Sigmoid colon (tissue), 4 donors: ENCODE measurements at regions not wholly inside any gene's neighbourhood (a gene's known extent, or its start where the extent isn't known, plus 50 kb on each side); places are given as distances from the start of the nearest gene placed in this dataset.

Source experiments
- EP300 ChIP-seq, 4 donors: sonication (generic); formaldehyde crosslinking; IDR thresholded peaks; one replicate each; pipeline ENCODE4 v1.6.1; 2017; ENCODE audit warnings: antibody characterized with exemption in 4 of 4
- POLR2A ChIP-seq, 2 donors: fragments of 450-650 bp; IDR thresholded peaks; one replicate each; pipeline ENCODE4 v1.6.1; 2016; ENCODE audit warnings: antibody characterized with exemption in 2 of 2, mild to moderate bottlenecking in 2 of 2, moderate library complexity in 2 of 2
- POLR2AphosphoS5 ChIP-seq, 4 donors: sonication (generic); formaldehyde crosslinking; IDR thresholded peaks; one replicate each; pipeline ENCODE4 v1.6.1; 2017; ENCODE audit warnings: antibody characterized with exemption in 4 of 4
- TF ChIP-seq, protein P1 (sequence below), 4 experiments: fragments of 450-650 bp in 3 of 4; fragments of 200-600 bp in 1 of 4; IDR thresholded peaks; one replicate each; pipeline ENCODE4 v1.5.1; 2016 to 2019; ENCODE audit warnings: antibody characterized with exemption in 4 of 4, mild to moderate bottlenecking in 3 of 4, moderate library complexity in 2 of 4

DNA sequence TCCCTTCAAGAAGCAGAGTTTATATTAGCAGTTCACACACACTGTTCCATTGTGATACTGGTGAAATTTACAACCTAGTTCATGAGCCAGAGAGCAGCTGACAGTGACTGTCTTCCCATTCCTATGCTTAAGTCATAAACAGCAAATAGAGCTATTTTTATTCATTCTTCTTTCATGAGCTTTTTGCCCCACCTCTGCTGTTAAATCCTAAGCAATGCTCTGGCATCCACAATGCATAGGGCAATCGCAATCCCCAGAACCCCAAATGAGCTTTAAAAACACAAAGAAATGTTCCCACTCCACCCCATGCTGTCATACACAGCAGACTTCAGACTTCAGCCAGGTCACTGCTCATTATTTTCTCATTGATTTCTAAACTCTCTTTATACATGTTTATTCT lies 307.5 kb downstream of the ETS1 start:
- TF ChIP-seq POLR2A (IDR thresholded peaks at IDR 0.05) (no peak), EP300 (IDR thresholded peaks at IDR 0.05) (no peak), POLR2AphosphoS5 (IDR thresholded peaks at IDR 0.05) (no peak)
- TF ChIP-seq, protein P1, sequence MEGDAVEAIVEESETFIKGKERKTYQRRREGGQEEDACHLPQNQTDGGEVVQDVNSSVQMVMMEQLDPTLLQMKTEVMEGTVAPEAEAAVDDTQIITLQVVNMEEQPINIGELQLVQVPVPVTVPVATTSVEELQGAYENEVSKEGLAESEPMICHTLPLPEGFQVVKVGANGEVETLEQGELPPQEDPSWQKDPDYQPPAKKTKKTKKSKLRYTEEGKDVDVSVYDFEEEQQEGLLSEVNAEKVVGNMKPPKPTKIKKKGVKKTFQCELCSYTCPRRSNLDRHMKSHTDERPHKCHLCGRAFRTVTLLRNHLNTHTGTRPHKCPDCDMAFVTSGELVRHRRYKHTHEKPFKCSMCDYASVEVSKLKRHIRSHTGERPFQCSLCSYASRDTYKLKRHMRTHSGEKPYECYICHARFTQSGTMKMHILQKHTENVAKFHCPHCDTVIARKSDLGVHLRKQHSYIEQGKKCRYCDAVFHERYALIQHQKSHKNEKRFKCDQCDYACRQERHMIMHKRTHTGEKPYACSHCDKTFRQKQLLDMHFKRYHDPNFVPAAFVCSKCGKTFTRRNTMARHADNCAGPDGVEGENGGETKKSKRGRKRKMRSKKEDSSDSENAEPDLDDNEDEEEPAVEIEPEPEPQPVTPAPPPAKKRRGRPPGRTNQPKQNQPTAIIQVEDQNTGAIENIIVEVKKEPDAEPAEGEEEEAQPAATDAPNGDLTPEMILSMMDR (IDR thresholded peaks at IDR 0.05), result no peak
